Endothelial cell (in vitro differentiated cells): ENCODE measurements at regions not wholly inside any gene's neighbourhood (a gene's known extent, or its start where the extent isn't known, plus 50 kb on each side); places are given as distances from the start of the nearest gene placed in this dataset.

Experiments used
- DNase-seq: peaks from one replicate; pipeline ENCODE4 v3.0.0; 2021; ENCODE audit warnings: low spot score
- H3K27ac Mint-ChIP-seq: one replicate; pipeline ENCODE4 v1.8.0; 2021; ENCODE audit warnings: mixed read lengths, inconsistent platforms; ENCODE audit not compliant: unreplicated experiment
- H3K27me3 Mint-ChIP-seq: one replicate; pipeline ENCODE4 v1.8.0; 2021; ENCODE audit warnings: mild to moderate bottlenecking, moderate library complexity, mixed read lengths, inconsistent platforms; ENCODE audit not compliant: unreplicated experiment
- H3K36me3 Mint-ChIP-seq: one replicate; pipeline ENCODE4 v1.8.0; 2021; ENCODE audit warnings: mild to moderate bottlenecking, low read depth, mixed read lengths, inconsistent platforms; ENCODE audit not compliant: unreplicated experiment
- H3K4me1 Mint-ChIP-seq: one replicate; pipeline ENCODE4 v1.8.0; 2021; ENCODE audit warnings: mild to moderate bottlenecking, mixed read lengths, inconsistent platforms; ENCODE audit not compliant: unreplicated experiment
- H3K4me3 Mint-ChIP-seq: one replicate; pipeline ENCODE4 v1.8.0; 2021; ENCODE audit warnings: mild to moderate bottlenecking, mixed read lengths, inconsistent platforms; ENCODE audit not compliant: unreplicated experiment
- H3K9me3 Mint-ChIP-seq: one replicate; pipeline ENCODE4 v1.8.0; 2021; ENCODE audit warnings: mixed read lengths, inconsistent platforms; ENCODE audit not compliant: unreplicated experiment
- CTCF ChIP-seq: fragments of 200-600 bp; sonication (generic); IDR thresholded peaks from one replicate; pipeline ENCODE4 v1.5.0; 2021; ENCODE audit warnings: antibody characterized with exemption; ENCODE audit not compliant: unreplicated experiment

DNA sequence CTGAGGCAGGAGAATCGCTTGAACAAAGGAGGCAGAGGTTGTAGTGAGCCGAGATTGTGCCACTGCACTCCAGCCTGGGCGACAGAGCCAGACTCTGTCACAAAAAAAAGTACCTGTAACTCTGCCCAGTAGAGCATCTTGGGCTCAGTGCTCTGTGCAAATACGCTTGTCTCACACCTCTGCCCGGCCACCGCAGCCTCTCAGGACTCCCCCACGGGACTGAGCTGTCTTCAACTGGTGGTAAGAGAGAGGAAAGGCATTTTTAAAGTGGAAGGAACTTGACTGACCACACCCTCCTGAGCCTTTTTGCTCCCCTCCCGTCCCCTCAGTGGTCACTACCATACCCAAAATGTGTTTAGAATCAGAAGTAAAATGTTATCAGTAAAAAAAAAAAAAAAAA is 174.3 kb upstream of the PIK3R1 start:
- H3K4me1 Mint-ChIP-seq = no peaks in the 10 kb centered on the region
- H3K9me3 Mint-ChIP-seq = no peaks in the 10 kb centered on the region
- no peak overlapping the region for H3K27ac Mint-ChIP-seq
- H3K4me3 Mint-ChIP-seq = no peak overlapping the region
- H3K36me3 Mint-ChIP-seq = no peaks in the 10 kb centered on the region
- peaks cover 2% of the 10 kb centered on the region for H3K27me3 Mint-ChIP-seq
- TF ChIP-seq CTCF = no peak
- DNase-seq = no peak

DNA sequence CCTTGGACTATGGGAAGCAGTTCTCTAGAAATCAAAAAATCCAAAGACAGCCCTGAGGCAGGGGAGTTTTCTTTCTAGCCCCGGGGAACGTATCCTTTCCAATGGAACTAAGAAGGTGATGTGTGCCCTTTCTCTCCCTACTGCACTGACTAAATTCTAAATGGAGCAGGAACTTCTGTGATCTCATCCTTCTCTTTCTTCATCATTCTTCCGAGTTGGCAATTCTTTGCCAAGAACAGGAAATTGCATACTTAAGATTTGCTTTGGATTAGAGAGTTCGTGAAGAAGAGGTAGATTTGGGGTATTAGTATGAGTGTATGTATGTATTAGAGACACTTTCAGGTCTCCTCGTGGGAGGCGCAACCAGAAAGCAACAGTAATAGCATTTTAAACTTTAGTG is 178.0 kb upstream of the PIK3R1 start:
- TF ChIP-seq CTCF = no peak
- no peak overlapping the region for H3K27ac Mint-ChIP-seq
- peaks cover 2% of the 10 kb centered on the region for H3K27me3 Mint-ChIP-seq
- no peaks in the 10 kb centered on the region for H3K9me3 Mint-ChIP-seq
- H3K36me3 Mint-ChIP-seq = no peaks in the 10 kb centered on the region
- no peaks in the 10 kb centered on the region for H3K4me1 Mint-ChIP-seq
- DNase-seq = no peak
- H3K4me3 Mint-ChIP-seq = no peak overlapping the region

GRCh38 chr5:68033961-68034571 is 181.5 kb upstream of the PIK3R1 start:
- no peak for TF ChIP-seq CTCF
- no peak for DNase-seq
- H3K4me3 Mint-ChIP-seq = no peak overlapping the region
- no peaks in the 10 kb centered on the region for H3K27me3 Mint-ChIP-seq
- H3K36me3 Mint-ChIP-seq = no peaks in the 10 kb centered on the region
- H3K27ac Mint-ChIP-seq = no peak overlapping the region
- no peaks in the 10 kb centered on the region for H3K4me1 Mint-ChIP-seq
- H3K9me3 Mint-ChIP-seq = no peaks in the 10 kb centered on the region

GRCh38 chr5:68033029-68033428 is 182.5 kb upstream of the PIK3R1 start:
- H3K36me3 Mint-ChIP-seq = no peaks in the 10 kb centered on the region
- H3K27me3 Mint-ChIP-seq = no peaks in the 10 kb centered on the region
- TF ChIP-seq CTCF = no peak
- no peak overlapping the region for H3K4me3 Mint-ChIP-seq
- H3K27ac Mint-ChIP-seq = no peak overlapping the region
- H3K4me1 Mint-ChIP-seq = no peaks in the 10 kb centered on the region
- no peak for DNase-seq
- H3K9me3 Mint-ChIP-seq = no peaks in the 10 kb centered on the region

DNA sequence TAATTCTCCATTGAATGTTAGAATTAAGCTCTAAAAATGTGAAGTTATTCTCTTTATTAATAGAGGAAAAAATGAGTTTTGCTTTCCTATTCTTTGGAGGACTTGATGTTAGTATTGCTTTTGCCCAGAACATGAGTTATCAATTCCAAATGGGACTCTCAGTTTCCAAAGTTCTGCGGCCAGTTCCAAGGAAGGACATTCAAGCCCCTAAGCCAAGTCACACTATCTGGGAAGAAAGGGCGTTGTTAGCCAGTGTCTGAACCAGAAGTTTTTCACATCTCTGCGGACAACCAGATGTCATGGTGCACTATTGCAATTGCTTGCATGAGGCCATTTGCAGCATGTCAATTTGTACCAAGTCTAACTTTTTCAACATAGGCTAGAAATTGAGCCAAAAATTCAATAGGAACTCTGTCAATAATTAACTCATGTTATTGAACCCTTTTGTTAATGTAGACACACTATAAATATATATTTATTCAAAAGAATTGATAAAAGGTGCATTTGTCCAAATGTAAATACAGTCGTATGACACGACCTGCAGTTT is 183.3 kb upstream of the PIK3R1 start:
- Mint-ChIP-seq H3K9me3 (no peaks in the 10 kb centered on the region), H3K4me1 (no peaks in the 10 kb centered on the region), H3K4me3 (no peak overlapping the region), H3K36me3 (no peaks in the 10 kb centered on the region), H3K27ac (no peak overlapping the region), H3K27me3 (no peaks in the 10 kb centered on the region)
- no peak for DNase-seq
- TF ChIP-seq CTCF = no peak
